NCI-H2171 treated with DMSO at 0.1 percent for 48 hours (cell line): ENCODE measurements at regions not wholly inside any gene's neighbourhood (a gene's known extent, or its start where the extent isn't known, plus 50 kb on each side); places are given as distances from the start of the nearest gene placed in this dataset.

ENCODE experiments used
- DNase-seq: peaks from one replicate; lab custom pipeline; 2025; lab: John Stamatoyannopoulos, UW

GRCh38 chr5:165624166-165624946, 2118.9 kb downstream of the MAT2B start:
- no peak for DNase-seq

GRCh38 chr5:165626161-165626560, 2120.7 kb downstream of the MAT2B start:
- no peak for DNase-seq

- DNase-seq, result no peak
Observed at GRCh38 chr5:165627548-165628170, 2122.2 kb downstream of the MAT2B start.

- peak; percentile 8 for DNase-seq
Observed at GRCh38 chr5:165630261-165630778, 2124.9 kb downstream of the MAT2B start.

GRCh38 chr5:165631235-165631634, 2125.8 kb downstream of the MAT2B start:
- DNase-seq, result no peak

GRCh38 chr5:165642366-165642765, 2136.9 kb downstream of the MAT2B start:
- DNase-seq, result no peak

- no peak for DNase-seq
Observed at GRCh38 chr5:165665735-165666400, 2160.4 kb downstream of the MAT2B start.

- no peak for DNase-seq
Observed at GRCh38 chr5:165673499-165673898, 2168.1 kb downstream of the MAT2B start.

GRCh38 chr5:165695796-165696195, 2190.4 kb downstream of the MAT2B start:
- no peak for DNase-seq

- no peak for DNase-seq
Observed at GRCh38 chr5:165705960-165706359, 2200.5 kb downstream of the MAT2B start.

- DNase-seq, result no peak
Observed at GRCh38 chr5:165712011-165712410, 2206.6 kb downstream of the MAT2B start.

GRCh38 chr5:165714598-165714997, 2209.2 kb downstream of the MAT2B start:
- DNase-seq, result no peak

GRCh38 chr5:165720901-165721300, 2215.5 kb downstream of the MAT2B start:
- DNase-seq, result no peak

GRCh38 chr5:165722401-165722800, 2217.0 kb downstream of the MAT2B start:
- no peak for DNase-seq

- DNase-seq, result no peak
Observed at GRCh38 chr5:165723931-165724330, 2218.5 kb downstream of the MAT2B start.

- no peak for DNase-seq
Observed at GRCh38 chr5:165728425-165728824, 2223.0 kb downstream of the MAT2B start.

- no peak for DNase-seq
Observed at GRCh38 chr5:165735388-165735787, 2230.0 kb downstream of the MAT2B start.

- no peak for DNase-seq
Observed at GRCh38 chr5:165739079-165739741, 2233.8 kb downstream of the MAT2B start.

GRCh38 chr5:165757791-165758190, 2252.4 kb downstream of the MAT2B start:
- DNase-seq, result no peak

GRCh38 chr5:165775111-165775510, 2269.7 kb downstream of the MAT2B start:
- no peak for DNase-seq

GRCh38 chr5:165779505-165779904, 2274.1 kb downstream of the MAT2B start:
- no peak for DNase-seq

- no peak for DNase-seq
Observed at GRCh38 chr5:165780901-165781300, 2275.5 kb downstream of the MAT2B start.
